GM21619 (cell line): ENCODE measurements at regions not wholly inside any gene's neighbourhood (a gene's known extent, or its start where the extent isn't known, plus 50 kb on each side); places are given as distances from the start of the nearest gene placed in this dataset.
"Not testable (repeated sequence)": the region's sequence is repeated elsewhere in the genome, so short reads cannot be mapped to it uniquely, and the experiment has no call there.

Source experiments
- ATAC-seq: cut with Tn5 transposase; IDR thresholded peaks from one replicate; pipeline ENCODE4 v1.9.1; 2021; ENCODE audit not compliant: unreplicated experiment

DNA sequence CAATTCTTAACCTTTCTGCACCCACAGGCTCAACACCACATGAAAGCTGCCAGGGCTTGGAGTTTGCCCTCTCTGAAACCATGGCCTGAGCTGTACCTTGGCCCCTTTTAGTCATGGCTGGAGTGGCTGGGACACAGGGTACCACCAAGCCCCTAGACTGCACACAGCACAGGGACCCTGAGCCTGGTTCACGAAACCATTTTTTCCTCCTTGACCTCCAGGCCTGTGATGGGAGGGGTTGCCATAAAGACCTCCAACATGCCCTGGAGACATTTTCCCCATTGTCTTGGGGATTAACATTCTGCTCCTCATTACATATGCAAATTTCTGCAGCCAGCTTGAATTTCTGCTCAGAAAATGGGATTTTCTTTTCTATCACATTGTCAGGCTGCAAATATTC lies 113.4 kb downstream of the XPNPEP1 start:
- ATAC-seq = not testable (repeated sequence)

DNA sequence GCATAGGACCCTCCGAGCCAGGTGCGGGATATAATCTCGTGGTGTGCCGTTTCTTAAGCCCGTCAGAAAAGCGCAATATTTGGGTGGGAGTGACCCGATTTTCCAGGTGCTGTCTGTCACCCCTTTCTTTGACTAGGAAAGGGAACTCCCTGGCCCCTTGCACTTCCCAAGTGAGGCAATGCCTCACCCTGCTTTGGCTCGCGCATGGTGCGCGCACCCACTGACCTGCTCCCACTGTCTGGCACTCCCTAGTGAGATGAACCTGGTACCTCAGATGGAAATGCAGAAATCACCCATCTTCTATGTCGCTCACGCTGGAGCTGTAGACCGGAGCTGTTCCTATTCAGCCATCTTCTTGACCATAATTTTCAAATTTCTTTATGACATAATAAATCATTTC lies 122.1 kb downstream of the XPNPEP1 start:
- ATAC-seq = not testable (repeated sequence)

DNA sequence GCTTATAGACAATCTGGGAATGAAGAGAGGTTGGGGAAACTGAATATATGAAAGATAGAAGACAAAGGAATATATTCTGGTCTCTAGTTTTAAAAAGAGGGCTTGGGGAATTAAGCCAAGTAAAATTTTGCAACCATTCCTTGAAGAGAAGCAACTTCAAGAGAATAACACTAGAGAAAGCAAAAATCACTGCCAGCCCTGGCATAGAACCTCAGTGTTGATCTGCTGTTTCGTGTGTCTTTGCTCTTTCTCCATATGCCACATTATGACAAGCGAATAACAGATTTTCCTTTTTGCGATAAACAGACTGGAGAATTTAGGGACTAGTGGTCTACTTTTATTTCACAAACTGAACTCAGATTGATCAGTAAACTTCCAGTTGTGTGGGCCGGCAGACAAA lies 132.7 kb downstream of the XPNPEP1 start:
- ATAC-seq = no peak

DNA sequence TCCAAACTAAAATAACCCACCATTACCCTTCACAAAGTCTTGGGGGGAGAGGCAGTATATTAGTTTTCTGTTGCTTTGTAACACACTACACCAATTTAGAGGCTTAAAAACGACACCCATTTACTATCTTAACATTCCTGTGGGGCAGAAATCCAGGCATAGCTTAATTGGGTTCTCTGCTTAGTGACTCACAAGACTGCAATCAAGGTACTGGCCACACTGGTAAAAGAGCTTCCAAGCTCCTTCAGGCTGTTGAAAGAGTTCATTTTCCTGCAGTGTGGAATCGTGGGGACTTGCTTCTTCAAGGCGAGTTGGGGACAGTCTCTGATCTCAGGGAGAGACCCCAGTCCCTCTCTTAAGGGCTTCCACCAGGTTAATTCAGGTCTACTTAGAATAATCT lies 139.1 kb downstream of the XPNPEP1 start:
- no peak for ATAC-seq

DNA sequence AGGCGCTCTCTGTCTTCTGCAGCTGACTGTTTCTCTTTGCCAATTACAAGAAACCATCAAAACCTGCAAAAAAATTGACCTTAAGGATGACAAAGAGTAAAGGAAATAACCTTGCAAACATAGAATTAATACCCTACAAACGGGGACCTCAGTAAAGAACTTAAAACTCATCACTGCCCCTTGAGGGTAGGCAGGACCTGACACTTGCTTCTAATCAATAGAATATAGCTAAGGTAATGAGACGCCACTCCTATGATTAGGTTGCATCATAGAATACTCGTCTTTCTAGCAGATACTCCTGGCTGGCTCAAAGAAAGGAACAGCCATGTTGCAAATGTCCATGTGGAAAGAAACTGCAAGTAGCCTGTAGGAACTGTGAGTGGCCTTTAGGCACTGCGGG lies 140.0 kb downstream of the XPNPEP1 start:
- ATAC-seq = no peak

DNA sequence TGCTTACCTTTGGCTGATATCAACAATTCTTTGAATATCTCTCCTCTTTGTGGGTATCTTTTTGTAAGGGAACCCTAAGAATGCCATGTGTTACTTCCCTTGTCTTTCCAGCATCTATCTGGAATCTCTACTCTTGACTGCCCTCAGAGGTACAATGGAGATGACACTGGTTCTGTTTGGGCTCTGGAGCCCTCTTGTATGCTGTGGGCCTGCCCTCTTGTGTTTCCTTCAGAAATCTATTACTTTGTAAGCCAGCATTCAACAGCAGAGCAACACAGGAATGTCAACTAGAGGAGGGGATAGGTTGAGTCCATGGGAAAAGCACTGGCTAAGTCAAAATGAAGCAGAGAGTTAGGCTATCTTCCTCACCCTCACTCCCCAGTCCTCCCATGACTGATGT lies 142.3 kb downstream of the XPNPEP1 start:
- no peak for ATAC-seq

DNA sequence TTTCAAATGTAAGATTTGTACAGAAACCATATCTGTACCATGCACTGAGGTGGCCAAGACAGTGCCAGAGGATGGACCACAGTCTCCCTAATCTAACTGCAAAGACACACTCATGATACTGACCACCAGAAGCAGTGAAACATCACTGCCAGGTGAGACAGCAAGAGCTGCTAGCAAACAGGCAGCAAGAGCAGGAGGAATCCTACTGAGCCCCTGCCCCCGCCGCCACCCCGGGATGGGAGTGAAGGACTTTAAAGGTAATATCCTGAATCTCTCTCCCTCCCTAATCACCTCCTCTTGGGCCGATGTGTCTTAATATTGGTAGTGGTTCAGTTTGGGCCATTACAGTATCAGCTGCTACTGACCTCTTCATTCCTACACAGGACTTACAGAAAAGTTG lies 144.3 kb downstream of the XPNPEP1 start:
- no peak for ATAC-seq

DNA sequence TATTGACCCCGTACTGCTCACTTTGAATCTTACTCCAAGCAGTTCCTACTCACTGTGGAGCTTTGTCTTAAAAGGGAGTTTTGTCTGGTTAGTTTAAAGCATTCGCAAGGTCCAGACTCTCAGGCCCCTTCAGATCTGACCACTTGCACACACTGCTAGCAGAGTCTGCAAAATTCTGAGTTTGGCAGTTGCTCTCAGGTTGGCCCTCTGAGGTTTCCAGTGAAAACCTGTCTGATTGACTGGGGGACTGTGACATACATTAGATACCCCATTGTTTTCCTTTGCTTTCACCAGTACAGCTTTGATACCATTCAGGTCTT lies 149.2 kb downstream of the XPNPEP1 start:
- no peak for ATAC-seq

DNA sequence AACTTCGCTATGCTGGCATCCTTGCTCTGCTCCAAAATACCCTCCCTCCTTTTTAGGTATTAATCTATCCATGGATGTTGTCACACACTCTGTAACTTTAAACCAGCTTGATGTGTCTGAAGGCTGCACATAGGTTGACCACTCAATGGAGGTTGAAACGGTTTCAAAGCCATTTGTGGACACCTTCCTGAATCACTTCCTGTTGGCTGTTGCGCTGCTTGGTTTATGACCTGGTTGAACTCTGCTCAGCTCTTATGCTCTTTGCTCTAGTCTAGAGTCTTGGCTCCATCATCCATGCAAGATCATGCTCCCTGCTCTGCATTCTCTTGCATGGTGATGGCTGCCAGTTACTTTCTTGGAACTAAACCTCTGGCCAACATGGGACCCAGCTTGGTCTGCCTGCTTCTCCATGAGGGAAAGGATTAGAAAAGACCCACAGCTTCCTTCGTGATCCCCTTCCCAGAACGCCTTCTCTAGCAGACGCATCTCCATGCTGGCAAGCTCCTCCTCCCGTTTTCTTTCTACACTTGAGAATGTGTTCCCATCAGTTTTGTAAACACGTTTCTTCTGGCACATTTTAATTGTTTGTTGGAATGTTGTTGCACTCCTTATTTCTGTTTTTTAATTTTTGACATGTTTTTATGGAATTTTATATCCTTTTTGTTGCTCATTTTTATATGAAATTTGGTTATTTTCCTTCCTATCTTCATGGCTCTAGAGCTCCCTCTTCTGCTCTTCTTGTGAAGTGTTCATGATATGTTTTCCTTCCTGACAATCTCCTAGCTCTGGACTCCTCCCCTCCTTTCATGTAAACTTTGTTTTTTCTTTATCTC lies 149.8 kb downstream of the XPNPEP1 start:
- ATAC-seq = no peak

DNA sequence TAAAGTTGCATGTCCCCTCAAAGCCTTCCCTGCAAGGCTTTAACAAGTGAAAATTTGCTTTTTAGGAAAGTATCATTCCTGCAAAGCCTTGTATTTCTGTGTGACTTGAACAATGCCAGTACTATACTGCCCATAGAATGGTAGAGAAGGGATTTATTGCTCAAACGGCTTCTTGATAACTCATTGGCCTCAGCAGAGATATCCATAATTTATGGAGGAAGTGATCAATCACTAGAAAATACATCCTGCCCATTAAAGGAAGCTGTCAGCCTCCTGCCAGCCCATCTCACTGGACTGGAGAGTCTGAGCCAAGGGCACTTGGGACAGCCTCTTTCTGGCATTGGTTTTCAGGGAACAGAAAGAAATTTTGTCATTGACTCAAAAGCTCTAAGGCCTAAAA lies 152.6 kb downstream of the XPNPEP1 start:
- ATAC-seq = no peak

DNA sequence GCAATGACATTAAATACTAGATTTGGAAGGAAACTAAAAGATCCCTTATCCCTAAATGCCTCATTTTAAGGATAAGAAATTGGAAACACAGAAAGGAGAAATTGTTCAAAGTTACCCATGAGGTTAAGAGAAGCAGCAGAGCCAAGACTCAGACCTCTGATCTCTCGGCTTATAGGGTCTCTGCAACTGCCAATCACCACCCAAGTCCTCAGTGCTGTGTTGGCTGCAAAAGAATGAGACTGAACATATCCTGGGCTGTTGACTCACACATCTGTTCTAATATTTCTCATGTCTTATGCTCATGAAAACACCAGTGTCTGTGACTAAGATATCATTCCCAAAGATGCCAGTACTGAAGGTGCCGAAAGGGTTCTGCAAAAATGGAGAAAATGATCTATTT lies 153.3 kb downstream of the XPNPEP1 start:
- ATAC-seq = no peak

DNA sequence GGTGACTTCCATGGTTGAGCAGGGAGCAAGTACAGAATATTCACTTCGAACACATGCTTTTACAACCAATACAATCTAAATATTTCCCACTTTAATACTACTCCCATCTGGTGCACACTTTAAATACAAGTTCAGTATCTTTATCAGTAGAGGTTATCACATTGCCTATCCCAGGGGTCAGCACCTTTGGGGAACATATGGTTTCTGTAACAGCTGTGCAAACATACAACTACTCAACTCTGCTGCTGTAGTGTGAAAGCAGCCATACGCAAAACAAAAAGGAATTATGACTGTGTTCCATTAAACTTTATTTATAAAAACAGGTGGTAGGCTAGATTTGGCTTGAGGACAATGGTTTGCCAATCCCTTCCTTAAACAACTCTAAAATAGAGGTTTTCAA lies 157.5 kb downstream of the XPNPEP1 start:
- no peak for ATAC-seq

DNA sequence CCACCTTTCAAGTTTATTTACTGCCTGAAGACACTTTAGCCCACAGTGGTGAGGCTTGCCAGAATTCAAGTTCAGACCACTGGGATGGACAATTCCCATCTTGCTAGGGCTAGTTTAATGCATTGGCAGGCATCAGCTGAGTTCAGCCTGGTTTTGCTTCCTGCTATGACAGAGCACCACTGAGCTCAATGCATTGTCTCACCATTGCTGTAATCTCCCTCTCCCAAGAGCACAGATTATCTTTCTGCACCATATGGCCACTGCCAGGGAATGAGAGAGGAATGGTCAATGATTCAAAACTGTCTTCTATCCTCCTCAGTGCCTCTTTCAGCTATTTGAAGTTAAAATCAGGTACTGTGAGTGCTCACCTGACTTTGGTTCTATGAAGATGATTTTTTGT lies 160.8 kb downstream of the XPNPEP1 start:
- no peak for ATAC-seq

DNA sequence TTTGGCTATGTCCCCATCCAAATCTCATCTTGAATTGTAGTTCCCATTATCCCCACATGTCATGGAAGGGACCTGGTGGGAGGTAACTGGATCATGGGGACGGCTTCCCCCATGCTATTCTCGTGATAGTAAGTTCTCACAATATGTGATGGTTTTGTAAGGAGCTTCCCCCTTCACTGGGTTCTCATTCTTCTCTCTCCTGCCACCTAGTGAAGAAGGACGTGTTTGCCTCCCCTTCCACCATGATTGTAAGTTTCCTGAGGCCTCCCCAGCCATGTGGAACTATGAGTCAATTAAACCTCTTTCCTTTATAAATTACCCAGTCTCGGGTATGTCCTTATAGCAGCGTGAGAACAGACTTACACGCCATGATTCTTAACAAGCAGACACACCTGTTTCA lies 165.6 kb downstream of the XPNPEP1 start:
- not testable (repeated sequence) for ATAC-seq

DNA sequence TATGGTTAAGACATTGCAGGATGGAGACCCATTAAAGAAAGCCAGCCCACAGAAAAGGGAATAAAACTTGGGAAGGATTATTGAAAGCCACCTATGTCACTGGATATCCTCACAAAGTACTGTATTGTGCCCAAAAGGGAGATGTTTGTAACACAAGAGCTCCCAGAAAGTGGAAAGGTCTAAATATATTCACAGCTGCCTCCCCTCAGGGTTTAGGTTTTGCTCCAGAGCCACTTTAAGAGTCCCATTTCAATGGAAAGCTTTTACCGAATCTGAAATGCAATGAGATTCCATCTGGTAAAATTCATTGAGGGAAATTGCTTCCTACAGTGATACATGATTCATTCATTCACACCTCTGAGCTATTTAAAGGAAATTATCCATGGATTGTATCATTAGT lies 176.4 kb downstream of the XPNPEP1 start:
- no peak for ATAC-seq

DNA sequence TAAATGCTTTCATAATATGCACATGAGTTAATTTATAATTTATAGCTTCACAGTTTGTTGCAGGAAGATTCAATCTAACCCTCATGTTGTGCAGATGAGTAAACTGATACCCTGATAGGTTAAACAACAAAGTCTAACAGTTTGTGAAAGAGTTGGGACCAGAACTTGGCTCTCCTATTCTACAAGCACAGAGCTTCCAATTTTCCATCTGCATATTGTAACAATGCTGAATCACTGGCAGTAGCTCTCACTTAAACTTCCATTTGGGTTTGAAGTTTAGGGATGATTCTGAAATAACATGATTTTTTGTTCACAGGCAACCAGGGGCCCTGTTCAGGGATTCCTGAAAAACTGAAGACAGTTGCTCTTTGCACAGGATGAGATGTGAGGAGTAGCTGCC lies 179.3 kb downstream of the XPNPEP1 start:
- no peak for ATAC-seq

DNA sequence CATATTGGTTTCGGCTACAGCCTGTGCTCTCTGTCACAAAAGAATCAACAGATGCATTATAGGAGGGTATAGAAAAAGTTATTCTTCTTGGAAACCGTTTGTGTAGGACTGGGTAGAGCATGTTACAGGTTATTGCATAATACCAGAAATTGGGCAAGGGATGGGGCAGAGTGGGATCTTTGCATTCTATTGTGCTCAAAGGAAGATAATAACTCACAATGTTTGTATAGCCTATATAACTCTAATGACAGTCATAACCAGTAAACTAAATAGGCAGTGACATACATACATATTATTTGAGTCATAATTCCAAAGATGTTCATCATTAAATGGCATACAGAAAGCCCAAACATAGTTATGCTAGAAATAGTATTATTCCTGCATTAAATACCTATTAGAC lies 179.7 kb downstream of the XPNPEP1 start:
- ATAC-seq = no peak

DNA sequence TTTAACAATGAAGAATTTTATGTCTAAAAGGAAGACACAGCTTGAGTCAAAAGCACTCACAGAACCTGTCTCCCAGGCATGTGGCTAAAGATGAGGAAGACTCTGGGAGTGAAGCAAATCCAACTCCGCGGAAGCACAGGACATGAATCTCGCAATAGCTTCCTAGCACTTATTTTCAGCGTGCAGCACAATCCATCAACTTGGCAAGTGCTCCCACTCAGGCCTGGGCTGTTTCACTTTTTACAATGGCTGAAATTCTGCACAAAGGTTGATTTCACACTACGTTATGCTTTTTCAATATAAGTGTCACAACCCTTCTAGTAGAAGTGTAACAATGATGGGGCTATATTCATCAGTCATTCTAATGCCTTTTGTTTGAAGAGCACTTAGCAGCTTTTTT lies 180.2 kb downstream of the XPNPEP1 start:
- no peak for ATAC-seq

DNA sequence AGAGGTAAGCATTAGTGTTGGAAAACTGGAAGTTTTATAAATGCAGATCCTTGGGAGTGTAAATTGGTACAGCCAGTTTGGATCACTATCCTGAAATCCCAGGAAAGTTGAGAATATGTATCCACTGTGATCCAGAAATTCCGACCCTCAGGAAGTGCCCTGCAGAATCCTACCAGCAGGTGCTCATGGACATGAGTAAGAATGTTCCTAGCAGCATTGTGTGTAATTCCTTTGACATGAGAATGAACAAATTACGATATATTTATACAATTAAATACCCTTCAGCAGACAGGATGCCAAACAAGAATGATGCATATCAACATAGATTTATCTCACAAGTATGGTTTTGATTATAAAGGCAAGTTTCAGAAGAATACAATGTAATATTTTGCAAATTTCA lies 181.6 kb downstream of the XPNPEP1 start:
- no peak for ATAC-seq

DNA sequence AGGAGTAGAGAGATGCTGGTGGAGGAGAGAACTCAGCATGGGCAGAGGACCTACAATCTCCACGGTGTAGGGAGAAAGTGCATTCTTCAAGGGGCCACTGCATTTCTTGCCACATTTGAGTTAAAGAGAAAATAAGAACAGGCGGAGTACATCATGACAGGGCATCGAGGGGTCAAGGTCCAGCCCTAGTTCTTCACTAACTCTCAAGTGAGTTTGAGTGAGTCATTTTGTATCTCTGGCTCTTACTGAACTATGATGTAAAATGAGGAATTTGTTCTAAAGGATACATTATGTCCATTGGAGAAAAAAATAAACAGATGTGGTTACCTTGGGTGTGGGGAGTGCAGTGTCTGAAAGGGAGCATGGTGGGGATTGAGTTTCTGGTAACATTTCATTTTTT lies 182.9 kb downstream of the XPNPEP1 start:
- no peak for ATAC-seq

DNA sequence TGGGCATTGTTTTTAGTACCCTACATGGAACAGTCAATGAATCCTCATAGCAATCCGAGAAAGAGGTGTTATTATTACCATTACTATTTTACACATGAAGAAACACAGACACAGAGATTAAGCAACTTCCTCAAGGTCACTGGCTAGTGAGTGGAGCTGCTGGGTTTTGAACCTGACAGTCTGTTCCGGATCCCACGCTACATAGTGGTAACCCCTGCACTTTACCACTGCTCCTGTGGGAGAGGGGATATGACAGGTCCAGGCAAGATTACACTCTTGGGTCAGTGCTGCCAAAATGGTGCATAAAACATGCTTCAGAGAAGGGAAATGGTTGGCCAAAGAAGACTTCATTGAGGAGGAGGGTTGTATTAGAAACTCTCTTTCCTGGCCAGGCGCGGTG lies 185.7 kb downstream of the XPNPEP1 start:
- ATAC-seq = no peak

DNA sequence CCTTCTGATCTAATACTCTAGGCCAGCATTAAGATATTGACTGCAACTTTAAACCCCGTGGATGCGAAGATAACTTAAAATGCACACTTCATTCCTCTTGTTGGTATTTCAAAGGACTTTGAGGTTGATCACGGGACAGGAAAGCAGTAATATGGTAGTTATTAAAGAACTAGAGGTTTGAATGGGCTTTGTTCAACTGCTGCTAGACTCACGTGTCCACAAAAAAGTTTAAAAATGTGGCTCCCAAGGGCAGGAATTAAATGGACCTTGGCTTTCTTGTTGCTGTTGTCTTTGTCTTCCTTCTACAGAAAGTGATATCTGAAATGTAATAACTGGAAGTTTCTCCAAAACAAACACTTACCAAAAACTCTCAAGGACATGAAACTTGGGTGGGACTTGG lies 186.3 kb downstream of the XPNPEP1 start:
- no peak for ATAC-seq

DNA sequence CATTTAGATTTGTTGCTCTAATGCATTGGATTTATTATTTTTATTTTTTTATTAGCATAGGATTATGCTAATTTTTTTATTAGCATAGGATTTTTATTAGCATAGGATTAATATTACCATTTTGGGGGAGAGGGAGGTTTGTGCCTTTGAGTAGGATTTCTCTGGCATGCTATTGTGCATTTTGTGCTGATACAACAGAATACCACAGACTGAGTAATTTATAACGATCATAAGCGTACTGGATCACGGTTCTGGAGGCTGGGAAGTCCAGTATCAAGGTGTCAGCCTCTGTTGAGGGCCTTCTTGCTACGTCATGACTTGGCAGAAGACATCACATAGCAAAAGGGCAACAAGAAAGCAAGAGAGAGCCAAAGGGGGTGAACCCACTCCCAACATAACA lies 187.5 kb downstream of the XPNPEP1 start:
- ATAC-seq = no peak
